ENCODE measurements at regions not wholly inside any gene's neighbourhood (a gene's known extent, or its start where the extent isn't known, plus 50 kb on each side); places are given as distances from the start of the nearest gene placed in this dataset.

GRCh38 chr22:47290706-47291430, 528.4 kb downstream of the TBC1D22A start:
- H3K4me1 Mint-ChIP-seq, result no peaks in the 10 kb centered on the region
- no peaks in the 10 kb centered on the region for H3K9me3 ChIP-seq (ENCODE audit: control insufficient read depth in 2 of 2, low read length in 2 of 2)
- no peak overlapping the region for H3K27ac Mint-ChIP-seq
- no peaks in the 10 kb centered on the region for H3K9me3 Mint-ChIP-seq
- no peak overlapping the region for H3K27ac ChIP-seq (ENCODE audit: insufficient read depth, low read length, poor library complexity, severe bottlenecking)
- no peak overlapping the region for H3K4me3 ChIP-seq (ENCODE audit: low read depth, low read length)
- H3K4me3 Mint-ChIP-seq, result no peak overlapping the region
- H3K27me3 Mint-ChIP-seq, result peaks cover 4% of the 10 kb centered on the region
- no peaks in the 10 kb centered on the region for H3K27me3 ChIP-seq (ENCODE audit: control insufficient read depth, insufficient read depth, low read length)
- ATAC-seq (ENCODE audit: low read depth in 2 of 2) (no peak), DNase-seq (no peak)
- no peaks in the 10 kb centered on the region for H3K36me3 Mint-ChIP-seq
- H3K36me3 ChIP-seq (ENCODE audit: control insufficient read depth, insufficient read depth, low read length), result no peaks in the 10 kb centered on the region
- no peaks in the 10 kb centered on the region for H3K4me1 ChIP-seq (ENCODE audit: control insufficient read depth, insufficient read depth, low read length, poor library complexity, severe bottlenecking)

GRCh38 chr22:47289336-47289985, 527.0 kb downstream of the TBC1D22A start:
- H3K27me3 ChIP-seq (ENCODE audit: control insufficient read depth, insufficient read depth, low read length), result no peaks in the 10 kb centered on the region
- Mint-ChIP-seq H3K27me3 (peaks cover 4% of the 10 kb centered on the region), H3K9me3 (peaks cover 0 to 1% (median 0%) of the 10 kb centered on the region in 7 donors), H3K4me1 (no peaks in the 10 kb centered on the region), H3K36me3 (no peaks in the 10 kb centered on the region), H3K4me3 (no peak overlapping the region), H3K27ac (no peak overlapping the region)
- H3K36me3 ChIP-seq (ENCODE audit: control insufficient read depth, insufficient read depth, low read length), result no peaks in the 10 kb centered on the region
- H3K27ac ChIP-seq (ENCODE audit: insufficient read depth, low read length, poor library complexity, severe bottlenecking), result no peak overlapping the region
- no peaks in the 10 kb centered on the region for H3K9me3 ChIP-seq (ENCODE audit: control insufficient read depth in 2 of 2, low read length in 2 of 2)
- DNase-seq, result no peak
- H3K4me1 ChIP-seq (ENCODE audit: control insufficient read depth, insufficient read depth, low read length, poor library complexity, severe bottlenecking), result no peaks in the 10 kb centered on the region
- ATAC-seq (ENCODE audit: low read depth in 2 of 2), result no peak
- H3K4me3 ChIP-seq (ENCODE audit: low read depth, low read length), result no peak overlapping the region

GRCh38 chr22:47288680-47289079, 526.2 kb downstream of the TBC1D22A start:
- H3K9me3 Mint-ChIP-seq, result peaks cover 0 to 1% (median 0%) of the 10 kb centered on the region in 7 donors
- H3K4me3 Mint-ChIP-seq, result no peak overlapping the region
- H3K27me3 ChIP-seq (ENCODE audit: control insufficient read depth, insufficient read depth, low read length), result no peaks in the 10 kb centered on the region
- DNase-seq, result no peak
- peaks cover 4% of the 10 kb centered on the region for H3K27me3 Mint-ChIP-seq
- H3K36me3 ChIP-seq (ENCODE audit: control insufficient read depth, insufficient read depth, low read length), result no peaks in the 10 kb centered on the region
- no peaks in the 10 kb centered on the region for H3K36me3 Mint-ChIP-seq
- no peaks in the 10 kb centered on the region for H3K4me1 Mint-ChIP-seq
- H3K27ac ChIP-seq (ENCODE audit: insufficient read depth, low read length, poor library complexity, severe bottlenecking), result no peak overlapping the region
- no peak for ATAC-seq (ENCODE audit: low read depth in 2 of 2)
- H3K4me3 ChIP-seq (ENCODE audit: low read depth, low read length), result no peak overlapping the region
- H3K4me1 ChIP-seq (ENCODE audit: control insufficient read depth, insufficient read depth, low read length, poor library complexity, severe bottlenecking), result no peaks in the 10 kb centered on the region
- no peaks in the 10 kb centered on the region for H3K9me3 ChIP-seq (ENCODE audit: control insufficient read depth in 2 of 2, low read length in 2 of 2)
- H3K27ac Mint-ChIP-seq, result no peak overlapping the region

- DNase-seq, result no peak
- H3K9me3 ChIP-seq (ENCODE audit: control insufficient read depth in 2 of 2, low read length in 2 of 2), result no peaks in the 10 kb centered on the region
Measured at GRCh38 chr22:47287516-47287915, 525.1 kb downstream of the TBC1D22A start.

GRCh38 chr22:47286590-47286989, 524.1 kb downstream of the TBC1D22A start:
- Histone ChIP-seq H3K27ac (ENCODE audit: insufficient read depth, low read length, poor library complexity, severe bottlenecking) (no peak overlapping the region), H3K36me3 (ENCODE audit: control insufficient read depth, insufficient read depth, low read length) (no peaks in the 10 kb centered on the region), H3K4me3 (ENCODE audit: low read depth, low read length) (no peak overlapping the region), H3K9me3 (ENCODE audit: control insufficient read depth in 2 of 2, low read length in 2 of 2) (no peaks in the 10 kb centered on the region), H3K27me3 (ENCODE audit: control insufficient read depth, insufficient read depth, low read length) (no peaks in the 10 kb centered on the region), H3K4me1 (ENCODE audit: control insufficient read depth, insufficient read depth, low read length, poor library complexity, severe bottlenecking) (no peaks in the 10 kb centered on the region)
- Mint-ChIP-seq H3K4me1 (no peaks in the 10 kb centered on the region), H3K9me3 (peaks cover 0 to 1% (median 0%) of the 10 kb centered on the region in 7 donors), H3K27me3 (peaks cover 4% of the 10 kb centered on the region), H3K4me3 (no peak overlapping the region), H3K27ac (no peak overlapping the region), H3K36me3 (no peaks in the 10 kb centered on the region)
- DNase-seq (no peak), ATAC-seq (ENCODE audit: low read depth in 2 of 2) (no peak)

More at GRCh38 chr22:47287516-47287915, 525.1 kb downstream of the TBC1D22A start:
- Mint-ChIP-seq H3K9me3 (peaks cover 0 to 1% (median 0%) of the 10 kb centered on the region in 7 donors), H3K27me3 (peaks cover 4% of the 10 kb centered on the region), H3K4me1 (no peaks in the 10 kb centered on the region), H3K4me3 (no peak overlapping the region), H3K36me3 (no peaks in the 10 kb centered on the region), H3K27ac (no peak overlapping the region)
- ATAC-seq (ENCODE audit: low read depth in 2 of 2), result no peak
- Histone ChIP-seq H3K36me3 (ENCODE audit: control insufficient read depth, insufficient read depth, low read length) (no peaks in the 10 kb centered on the region), H3K27ac (ENCODE audit: insufficient read depth, low read length, poor library complexity, severe bottlenecking) (no peak overlapping the region), H3K4me1 (ENCODE audit: control insufficient read depth, insufficient read depth, low read length, poor library complexity, severe bottlenecking) (no peaks in the 10 kb centered on the region), H3K27me3 (ENCODE audit: control insufficient read depth, insufficient read depth, low read length) (no peaks in the 10 kb centered on the region), H3K4me3 (ENCODE audit: low read depth, low read length) (no peak overlapping the region)

GRCh38 chr22:47285981-47286380, 523.5 kb downstream of the TBC1D22A start:
- ATAC-seq (ENCODE audit: low read depth in 2 of 2) (no peak), DNase-seq (no peak)
- H3K27ac ChIP-seq (ENCODE audit: insufficient read depth, low read length, poor library complexity, severe bottlenecking), result no peak overlapping the region
- Mint-ChIP-seq H3K27ac (no peak overlapping the region), H3K9me3 (peaks cover 0 to 1% (median 0%) of the 10 kb centered on the region in 7 donors), H3K4me1 (no peaks in the 10 kb centered on the region), H3K36me3 (no peaks in the 10 kb centered on the region), H3K27me3 (peaks cover 3% of the 10 kb centered on the region), H3K4me3 (no peak overlapping the region)
- H3K4me3 ChIP-seq (ENCODE audit: low read depth, low read length), result no peak overlapping the region
- H3K27me3 ChIP-seq (ENCODE audit: control insufficient read depth, insufficient read depth, low read length), result no peaks in the 10 kb centered on the region
- H3K4me1 ChIP-seq (ENCODE audit: control insufficient read depth, insufficient read depth, low read length, poor library complexity, severe bottlenecking), result no peaks in the 10 kb centered on the region
- H3K36me3 ChIP-seq (ENCODE audit: control insufficient read depth, insufficient read depth, low read length), result no peaks in the 10 kb centered on the region
- H3K9me3 ChIP-seq (ENCODE audit: control insufficient read depth in 2 of 2, low read length in 2 of 2), result no peaks in the 10 kb centered on the region

- no peak for DNase-seq
- Histone ChIP-seq H3K4me3 (ENCODE audit: low read depth, low read length) (no peak overlapping the region), H3K27me3 (ENCODE audit: control insufficient read depth, insufficient read depth, low read length) (no peaks in the 10 kb centered on the region), H3K9me3 (ENCODE audit: control insufficient read depth in 2 of 2, low read length in 2 of 2) (no peaks in the 10 kb centered on the region), H3K27ac (ENCODE audit: insufficient read depth, low read length, poor library complexity, severe bottlenecking) (no peak overlapping the region), H3K36me3 (ENCODE audit: control insufficient read depth, insufficient read depth, low read length) (no peaks in the 10 kb centered on the region), H3K4me1 (ENCODE audit: control insufficient read depth, insufficient read depth, low read length, poor library complexity, severe bottlenecking) (no peaks in the 10 kb centered on the region)
- H3K36me3 Mint-ChIP-seq, result no peaks in the 10 kb centered on the region
- H3K27ac Mint-ChIP-seq, result no peak overlapping the region
- no peaks in the 10 kb centered on the region for H3K27me3 Mint-ChIP-seq
- ATAC-seq (ENCODE audit: low read depth in 2 of 2), result no peak
- no peaks in the 10 kb centered on the region for H3K4me1 Mint-ChIP-seq
- H3K4me3 Mint-ChIP-seq, result no peak overlapping the region
- H3K9me3 Mint-ChIP-seq, result peaks cover 0 to 1% (median 0%) of the 10 kb centered on the region in 7 donors
Measured at GRCh38 chr22:47284822-47285221, 522.4 kb downstream of the TBC1D22A start.

GRCh38 chr22:47284360-47284759, 521.9 kb downstream of the TBC1D22A start:
- no peak overlapping the region for H3K4me3 ChIP-seq (ENCODE audit: low read depth, low read length)
- Mint-ChIP-seq H3K4me3 (no peak overlapping the region), H3K27ac (no peak overlapping the region), H3K9me3 (peaks cover 0 to 1% (median 0%) of the 10 kb centered on the region in 7 donors), H3K36me3 (no peaks in the 10 kb centered on the region), H3K27me3 (no peaks in the 10 kb centered on the region), H3K4me1 (no peaks in the 10 kb centered on the region)
- ATAC-seq (ENCODE audit: low read depth in 2 of 2), result no peak
- no peaks in the 10 kb centered on the region for H3K27me3 ChIP-seq (ENCODE audit: control insufficient read depth, insufficient read depth, low read length)
- no peak overlapping the region for H3K27ac ChIP-seq (ENCODE audit: insufficient read depth, low read length, poor library complexity, severe bottlenecking)
- no peaks in the 10 kb centered on the region for H3K36me3 ChIP-seq (ENCODE audit: control insufficient read depth, insufficient read depth, low read length)
- no peaks in the 10 kb centered on the region for H3K4me1 ChIP-seq (ENCODE audit: control insufficient read depth, insufficient read depth, low read length, poor library complexity, severe bottlenecking)
- no peak for DNase-seq
- no peaks in the 10 kb centered on the region for H3K9me3 ChIP-seq (ENCODE audit: control insufficient read depth in 2 of 2, low read length in 2 of 2)
